Activated T-cell treated with anti-CD3 and anti-CD28 coated beads, Interleukin-2, amount 50 U/mL, for 4 hours (primary cell): ENCODE measurements at regions not wholly inside any gene's neighbourhood (a gene's known extent, or its start where the extent isn't known, plus 50 kb on each side); places are given as distances from the start of the nearest gene placed in this dataset.
"Not testable (repeated sequence)": the region's sequence is repeated elsewhere in the genome, so short reads cannot be mapped to it uniquely, and the experiment has no call there.

Source experiments
- ATAC-seq, 2 donors: fragments of 200-7000 bp; cut with Tn5 transposase; one replicate each; pipeline ENCODE4 v1.10.0; 2021
- DNase-seq: peaks from one replicate; pipeline ENCODE4 v3.0.0-alpha.2; 2020
- H3K27me3 Mint-ChIP-seq: one replicate; pipeline ENCODE4 v1.8.0; 2021; ENCODE audit warnings: low read depth, mixed read lengths
- H3K36me3 Mint-ChIP-seq: one replicate; pipeline ENCODE4 v1.8.0; 2022; ENCODE audit warnings: mixed read lengths; ENCODE audit not compliant: insufficient read depth
- H3K4me1 Mint-ChIP-seq: one replicate; pipeline ENCODE4 v1.8.0; 2021; ENCODE audit warnings: low read depth, mixed read lengths
- H3K4me3 Mint-ChIP-seq: one replicate; pipeline ENCODE4 v1.8.0; 2021; ENCODE audit warnings: mild to moderate bottlenecking, moderate library complexity, mixed read lengths
- H3K9me3 Mint-ChIP-seq: one replicate; pipeline ENCODE4 v1.8.0; 2021; ENCODE audit warnings: mixed read lengths

DNA sequence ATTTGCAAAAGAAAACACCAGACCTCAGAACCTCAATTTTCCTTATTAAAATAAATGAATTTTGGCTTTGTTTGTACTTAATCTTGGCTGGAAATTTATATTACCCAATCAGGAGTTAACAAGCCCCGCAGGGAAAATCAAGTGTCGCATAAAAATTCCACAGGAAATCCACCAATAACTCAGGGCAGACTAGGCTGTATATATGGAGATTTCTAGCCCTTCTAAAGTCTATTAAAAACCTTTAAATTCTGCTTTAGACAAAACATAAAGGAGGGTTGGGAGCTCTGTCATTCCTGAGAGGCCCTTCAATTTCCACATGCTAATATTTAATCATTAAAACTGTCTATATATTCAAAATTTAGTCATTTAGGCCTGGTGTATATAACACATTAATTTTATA, 434.7 kb downstream of the CDH11 start:
- Mint-ChIP-seq H3K36me3 (no peaks in the 10 kb centered on the region), H3K9me3 (peaks cover 27% of the 10 kb centered on the region), H3K4me3 (no peak overlapping the region), H3K4me1 (no peaks in the 10 kb centered on the region), H3K27me3 (no peaks in the 10 kb centered on the region)
- ATAC-seq, result no peak
- DNase-seq, result no peak

DNA sequence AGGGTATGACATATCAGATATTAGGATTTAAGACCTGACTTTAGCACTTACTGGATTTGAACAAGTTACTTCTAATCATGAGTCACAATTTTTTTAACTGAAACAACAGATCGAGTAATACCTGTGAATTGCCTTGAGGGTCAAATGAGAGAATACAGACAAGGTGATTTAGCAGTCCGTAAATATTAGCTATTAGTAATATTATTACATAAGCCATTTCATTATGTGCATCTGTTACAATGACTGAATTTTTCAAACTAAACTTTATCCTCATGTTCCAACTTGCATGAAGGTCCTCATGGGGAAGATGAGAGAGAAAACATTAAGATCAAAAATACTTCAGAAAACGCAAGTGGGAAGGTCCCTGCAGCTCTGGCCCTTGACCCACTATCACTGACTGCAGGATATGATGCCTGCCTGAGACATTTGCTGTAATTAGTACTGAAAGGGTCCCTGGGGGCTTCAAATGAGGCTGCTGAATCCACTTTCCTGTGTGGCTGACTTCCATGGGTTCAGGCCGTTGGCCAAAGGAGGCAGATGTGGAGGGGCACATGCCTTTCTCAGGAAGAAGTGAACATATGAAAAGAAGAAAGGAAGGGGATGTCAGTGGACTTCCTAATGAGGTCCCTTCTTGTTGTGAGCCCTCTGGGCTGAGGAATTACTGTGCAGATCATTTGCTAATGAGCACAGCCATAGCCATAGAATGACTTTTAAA, 441.7 kb downstream of the CDH11 start:
- H3K4me1 Mint-ChIP-seq, result no peaks in the 10 kb centered on the region
- no peaks in the 10 kb centered on the region for H3K27me3 Mint-ChIP-seq
- H3K36me3 Mint-ChIP-seq, result no peaks in the 10 kb centered on the region
- H3K4me3 Mint-ChIP-seq, result no peak overlapping the region
- H3K9me3 Mint-ChIP-seq, result peaks cover 35% of the 10 kb centered on the region
- DNase-seq (no peak), ATAC-seq (no peak)

DNA sequence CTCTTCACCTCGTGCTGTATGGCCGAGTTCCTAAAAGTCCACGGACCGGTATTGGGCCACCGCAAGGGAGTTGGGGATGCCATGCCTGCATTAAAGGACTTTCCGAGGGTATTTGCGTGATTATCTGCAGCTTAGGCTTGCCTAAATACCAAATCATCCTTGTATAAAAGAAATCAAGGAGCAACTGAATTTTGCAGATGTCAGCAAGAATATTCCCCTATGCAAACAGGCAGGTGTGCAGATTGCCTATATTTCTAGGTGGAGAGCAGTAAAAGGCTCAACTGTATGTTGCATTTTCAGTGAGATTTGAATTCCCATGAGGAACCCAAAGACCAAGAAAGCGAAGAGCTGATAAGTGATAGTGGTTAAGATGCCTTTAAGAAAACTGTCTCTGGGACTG, 452.3 kb downstream of the CDH11 start:
- Mint-ChIP-seq H3K4me1 (no peaks in the 10 kb centered on the region), H3K4me3 (no peak overlapping the region), H3K9me3 (peaks cover 15% of the 10 kb centered on the region), H3K36me3 (no peaks in the 10 kb centered on the region), H3K27me3 (no peaks in the 10 kb centered on the region)
- DNase-seq (no peak), ATAC-seq (no peak)

DNA sequence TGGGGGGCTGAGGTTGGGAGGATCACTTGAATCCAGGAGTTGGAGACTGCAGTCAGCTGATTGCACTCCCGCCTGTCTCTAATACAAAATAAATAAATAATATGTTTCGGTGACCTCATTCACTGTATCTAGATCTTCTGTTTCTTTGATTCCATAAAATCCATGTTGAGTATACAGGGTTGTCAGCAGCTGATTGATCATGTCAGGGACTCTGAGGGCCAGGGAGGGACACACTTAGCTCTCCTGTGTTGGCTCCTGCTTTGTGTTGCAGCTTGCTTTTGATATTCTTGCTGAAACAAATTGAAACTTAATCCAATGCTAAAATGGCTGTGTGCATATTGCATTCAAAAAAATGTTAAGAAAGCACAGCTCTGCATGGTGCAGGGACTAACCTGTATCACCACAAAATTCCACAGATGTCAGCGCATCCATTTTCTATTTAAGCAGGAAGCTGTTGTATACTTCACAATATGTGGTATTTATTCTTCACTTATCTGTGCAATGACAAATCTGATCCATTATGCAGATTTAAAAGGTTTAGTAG, 454.5 kb downstream of the CDH11 start:
- Mint-ChIP-seq H3K4me3 (no peak overlapping the region), H3K27me3 (no peaks in the 10 kb centered on the region), H3K9me3 (peaks cover 11% of the 10 kb centered on the region), H3K4me1 (no peaks in the 10 kb centered on the region), H3K36me3 (no peaks in the 10 kb centered on the region)
- DNase-seq (no peak), ATAC-seq (no peak)

DNA sequence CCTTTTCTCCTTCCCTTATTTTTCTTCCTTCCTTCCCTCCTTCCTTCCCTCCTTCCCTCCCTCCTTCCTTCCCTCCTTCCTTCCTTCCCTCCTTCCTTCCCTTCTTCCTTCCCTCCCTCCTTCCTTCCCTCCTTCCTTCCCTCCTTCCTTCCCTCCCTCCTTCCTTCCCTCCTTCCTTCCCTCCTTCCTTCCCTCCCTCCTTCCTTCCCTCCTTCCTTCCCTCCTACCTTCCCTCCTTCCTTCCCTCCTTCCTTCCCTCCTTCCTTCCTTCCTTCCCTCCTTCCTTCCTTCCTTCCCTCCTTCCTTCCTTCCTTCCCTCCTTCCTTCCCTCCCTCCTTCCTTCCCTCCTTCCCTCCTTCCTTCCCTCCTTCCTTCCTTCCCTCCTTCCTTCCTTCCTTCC, 459.6 kb downstream of the CDH11 start:
- H3K9me3 Mint-ChIP-seq, DNase-seq, H3K4me1 Mint-ChIP-seq, H3K4me3 Mint-ChIP-seq, H3K27me3 Mint-ChIP-seq, ATAC-seq, H3K36me3 Mint-ChIP-seq: not testable (repeated sequence)

DNA sequence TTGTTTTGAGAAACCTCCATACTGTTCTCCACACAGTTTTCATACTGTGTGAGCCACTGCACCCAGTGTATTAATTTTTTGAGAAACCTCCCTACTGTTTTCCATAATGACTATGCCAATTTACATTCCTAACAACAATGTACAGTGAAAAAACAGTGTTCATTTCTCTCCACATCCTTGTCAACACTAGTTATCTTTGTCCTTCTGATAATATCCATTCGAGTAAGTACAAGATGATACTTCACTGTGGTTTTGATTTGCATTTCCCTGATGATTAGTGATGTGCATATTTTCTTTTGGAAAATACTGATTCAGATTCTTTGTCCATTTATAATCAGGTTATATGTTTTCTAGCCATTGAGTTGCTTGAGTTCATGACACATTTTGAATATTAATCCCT, 462.0 kb downstream of the CDH11 start:
- Mint-ChIP-seq H3K36me3 (no peaks in the 10 kb centered on the region), H3K4me1 (no peaks in the 10 kb centered on the region), H3K4me3 (no peak overlapping the region), H3K9me3 (peaks cover 6% of the 10 kb centered on the region), H3K27me3 (no peaks in the 10 kb centered on the region)
- DNase-seq, result no peak
- no peak for ATAC-seq

DNA sequence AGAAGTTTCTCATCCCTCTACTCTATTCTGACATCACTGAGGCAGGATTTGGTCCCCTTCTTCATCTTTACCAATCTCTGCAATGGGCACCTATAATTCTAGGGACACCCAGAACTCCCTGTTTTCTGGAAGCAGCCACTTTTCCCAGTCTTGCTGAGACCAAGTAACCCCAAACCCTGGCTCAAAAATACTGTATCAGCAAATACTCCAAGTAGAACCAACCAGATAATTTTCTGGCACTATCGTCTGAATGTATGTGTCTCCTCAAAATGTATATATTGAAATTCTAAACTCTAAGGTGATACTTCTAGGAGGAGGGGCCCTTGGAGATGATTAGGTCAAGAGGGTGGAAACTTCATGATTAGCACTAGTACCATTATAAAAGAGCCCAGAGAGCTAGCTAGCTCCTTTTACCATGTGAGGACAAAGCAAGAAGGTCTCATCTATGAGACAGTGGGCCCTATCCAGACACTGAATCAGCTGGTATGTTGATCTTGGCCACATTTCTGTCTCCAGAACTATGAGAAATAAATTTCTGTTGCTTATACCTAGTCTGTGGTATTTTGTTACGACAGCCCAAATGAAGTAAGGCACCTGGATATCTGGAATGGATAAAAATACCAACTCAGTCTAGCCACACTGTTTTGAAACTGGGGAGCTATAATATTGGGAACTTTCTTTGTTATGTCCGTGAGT, 464.4 kb downstream of the CDH11 start:
- Mint-ChIP-seq H3K4me1 (no peaks in the 10 kb centered on the region), H3K9me3 (peaks cover 22% of the 10 kb centered on the region)

DNA sequence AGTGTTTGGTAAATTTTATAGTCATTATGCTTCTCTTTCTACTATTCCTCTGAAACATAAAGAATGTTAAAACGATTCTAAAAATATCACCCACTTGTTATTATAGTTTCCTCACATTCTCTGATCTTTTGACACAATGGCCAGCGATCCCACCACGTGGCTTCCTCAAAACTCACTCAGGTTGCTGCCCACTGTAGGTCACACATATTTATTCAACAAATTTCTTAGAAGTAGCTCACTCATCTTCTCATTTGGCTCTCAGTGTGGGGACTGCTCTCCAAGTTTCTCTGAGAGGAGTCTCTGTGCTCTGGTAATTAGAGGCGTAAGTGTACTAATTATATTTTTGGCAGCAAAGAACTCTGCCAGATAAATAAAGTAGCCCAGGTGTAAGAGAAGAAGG, 465.4 kb downstream of the CDH11 start:
- Mint-ChIP-seq H3K27me3 (no peaks in the 10 kb centered on the region), H3K9me3 (peaks cover 29% of the 10 kb centered on the region), H3K36me3 (no peaks in the 10 kb centered on the region), H3K4me1 (no peaks in the 10 kb centered on the region), H3K4me3 (no peak overlapping the region)
- DNase-seq (no peak), ATAC-seq (no peak)

More for the DNA sequence above, 464.4 kb downstream of the CDH11 start:
- no peaks in the 10 kb centered on the region for H3K27me3 Mint-ChIP-seq
- no peak for DNase-seq
- no peaks in the 10 kb centered on the region for H3K36me3 Mint-ChIP-seq
- H3K4me3 Mint-ChIP-seq, result no peak overlapping the region
- ATAC-seq, result no peak

DNA sequence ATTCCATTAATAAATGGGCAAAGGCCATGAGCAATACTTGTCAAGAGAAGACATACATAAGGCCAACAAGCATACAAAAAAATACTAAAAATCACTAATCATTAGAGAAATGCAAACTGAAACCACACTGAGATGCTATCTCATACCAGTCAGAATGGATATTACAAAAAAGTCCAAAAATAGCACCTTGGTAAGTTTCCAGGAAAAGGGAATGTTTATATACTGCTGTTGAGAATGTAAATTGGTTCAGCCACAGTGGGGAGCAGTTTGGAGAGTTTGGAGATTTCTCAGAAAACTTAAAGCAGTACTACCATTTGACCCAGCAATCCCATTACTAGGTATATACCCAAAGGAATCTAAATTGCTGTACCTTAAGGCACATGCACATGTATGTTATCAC, 467.7 kb downstream of the CDH11 start:
- no peak for ATAC-seq
- H3K4me1 Mint-ChIP-seq, result no peaks in the 10 kb centered on the region
- H3K27me3 Mint-ChIP-seq, result no peaks in the 10 kb centered on the region
- H3K4me3 Mint-ChIP-seq, result no peak overlapping the region
- DNase-seq, result no peak
- H3K9me3 Mint-ChIP-seq, result peaks cover 40% of the 10 kb centered on the region
- H3K36me3 Mint-ChIP-seq, result no peaks in the 10 kb centered on the region

DNA sequence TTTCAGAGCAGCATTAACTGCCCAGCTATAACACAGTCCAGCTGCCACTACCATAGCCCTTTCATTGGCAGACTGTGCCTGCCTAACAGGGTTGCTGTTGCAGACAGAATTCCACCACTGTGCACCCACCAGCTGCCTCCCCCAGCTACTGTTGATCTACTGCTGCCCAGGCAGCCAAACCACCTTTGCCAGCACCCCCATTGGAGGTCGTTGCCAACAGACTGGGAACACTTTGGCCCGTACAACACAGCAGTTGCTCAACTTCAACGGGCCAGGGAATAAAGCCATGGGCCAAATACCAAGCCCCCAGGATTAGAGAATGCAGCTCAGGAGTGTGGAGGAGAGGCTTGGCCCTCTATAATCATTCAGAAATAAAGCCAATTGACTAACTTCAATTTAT, 473.6 kb downstream of the CDH11 start:
- Mint-ChIP-seq H3K4me1 (no peaks in the 10 kb centered on the region), H3K9me3 (peaks cover 37% of the 10 kb centered on the region), H3K36me3 (no peaks in the 10 kb centered on the region), H3K4me3 (no peak overlapping the region), H3K27me3 (no peaks in the 10 kb centered on the region)
- no peak for ATAC-seq
- DNase-seq, result no peak

DNA sequence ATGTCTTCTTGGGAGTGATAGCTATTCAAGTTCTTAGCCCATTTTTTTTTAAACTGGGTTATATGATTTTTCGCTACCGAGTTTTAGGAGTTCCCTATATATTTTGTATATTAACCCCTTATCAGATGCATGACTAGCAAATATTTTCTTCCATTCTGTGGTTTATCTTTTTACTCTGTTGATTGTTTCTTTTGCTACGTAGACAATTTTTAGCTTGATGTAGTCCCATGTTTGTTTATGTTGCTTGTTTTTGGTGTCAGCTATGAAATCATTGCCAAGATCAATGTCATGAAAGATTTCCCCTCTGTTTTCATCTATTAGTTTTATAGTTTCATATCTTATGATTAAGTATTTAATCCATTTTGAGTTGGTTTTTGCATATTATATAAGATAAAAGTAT, 480.5 kb downstream of the CDH11 start:
- no peaks in the 10 kb centered on the region for H3K36me3 Mint-ChIP-seq
- H3K4me1 Mint-ChIP-seq, result no peaks in the 10 kb centered on the region
- no peak for DNase-seq
- peaks cover 14% of the 10 kb centered on the region for H3K9me3 Mint-ChIP-seq
- no peaks in the 10 kb centered on the region for H3K27me3 Mint-ChIP-seq
- ATAC-seq, result no peak
- H3K4me3 Mint-ChIP-seq, result no peak overlapping the region

DNA sequence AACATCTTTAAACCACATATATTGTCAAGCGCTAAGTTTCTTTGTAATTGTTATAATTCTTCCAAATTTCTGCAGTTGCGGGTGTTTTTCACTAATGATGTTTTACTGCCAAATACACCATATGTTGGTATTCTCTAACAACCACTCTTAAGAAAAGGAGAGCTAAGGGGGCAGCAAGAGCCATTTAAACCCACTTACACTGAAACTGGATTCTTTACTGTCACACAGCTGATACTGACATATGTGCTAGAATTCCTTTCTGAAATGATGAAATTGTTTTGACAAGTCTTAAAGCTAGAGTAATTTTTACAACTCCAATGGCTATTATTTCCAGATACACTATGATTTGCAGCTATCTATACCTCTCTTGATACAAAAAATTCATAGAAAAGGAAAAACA, 483.1 kb downstream of the CDH11 start:
- ATAC-seq, result no peak
- H3K4me3 Mint-ChIP-seq, result no peak overlapping the region
- H3K9me3 Mint-ChIP-seq, result peaks cover 11% of the 10 kb centered on the region
- no peaks in the 10 kb centered on the region for H3K27me3 Mint-ChIP-seq
- no peak for DNase-seq
- no peaks in the 10 kb centered on the region for H3K4me1 Mint-ChIP-seq
- no peaks in the 10 kb centered on the region for H3K36me3 Mint-ChIP-seq

DNA sequence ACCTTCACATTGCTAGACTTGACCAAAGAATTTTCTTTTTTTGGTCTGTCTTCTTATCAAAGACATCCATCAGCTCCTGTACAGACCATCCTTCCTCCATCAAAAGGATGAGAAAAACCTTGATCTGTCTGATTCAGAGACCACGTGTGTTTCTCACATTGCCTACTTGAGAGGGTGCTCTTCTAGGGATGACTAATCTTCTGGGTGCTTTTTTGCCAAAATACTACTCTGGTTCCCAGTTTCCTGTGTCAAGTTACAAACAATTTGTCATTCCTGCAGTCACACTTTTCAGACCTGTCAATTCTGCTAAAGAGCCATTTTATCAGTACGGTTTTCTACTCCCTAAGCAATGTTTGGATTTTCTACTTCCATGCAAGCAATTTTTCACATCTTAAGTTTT, 492.2 kb downstream of the CDH11 start:
- H3K4me3 Mint-ChIP-seq, result no peak overlapping the region
- H3K9me3 Mint-ChIP-seq, result peaks cover 19% of the 10 kb centered on the region
- no peaks in the 10 kb centered on the region for H3K4me1 Mint-ChIP-seq
- ATAC-seq, result no peak
- no peaks in the 10 kb centered on the region for H3K36me3 Mint-ChIP-seq
- H3K27me3 Mint-ChIP-seq, result no peaks in the 10 kb centered on the region
- no peak for DNase-seq

DNA sequence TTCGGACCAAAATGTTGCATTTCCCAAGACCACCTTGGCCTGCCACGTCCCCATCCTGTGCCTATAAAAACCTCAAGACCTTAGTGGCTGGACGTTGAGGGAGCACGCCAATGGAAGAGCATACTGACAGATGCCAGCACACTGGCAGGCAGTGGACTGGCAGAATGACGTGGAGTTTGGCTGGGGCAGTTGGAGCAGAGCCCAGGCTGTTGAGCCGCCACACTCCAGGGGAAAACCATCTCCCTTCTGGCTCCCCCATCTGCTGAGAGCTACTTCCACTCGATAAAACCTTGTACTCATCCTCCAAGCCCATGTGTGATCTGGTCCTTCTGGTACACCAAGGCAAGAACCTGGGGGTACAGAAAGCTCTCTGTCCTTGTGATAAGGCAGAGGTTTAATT, 494.1 kb downstream of the CDH11 start:
- DNase-seq, result no peak
- H3K9me3 Mint-ChIP-seq, result peaks cover 21% of the 10 kb centered on the region
- H3K36me3 Mint-ChIP-seq, result no peaks in the 10 kb centered on the region
- H3K4me1 Mint-ChIP-seq, result no peaks in the 10 kb centered on the region
- no peak for ATAC-seq
- no peaks in the 10 kb centered on the region for H3K27me3 Mint-ChIP-seq
- H3K4me3 Mint-ChIP-seq, result no peak overlapping the region

DNA sequence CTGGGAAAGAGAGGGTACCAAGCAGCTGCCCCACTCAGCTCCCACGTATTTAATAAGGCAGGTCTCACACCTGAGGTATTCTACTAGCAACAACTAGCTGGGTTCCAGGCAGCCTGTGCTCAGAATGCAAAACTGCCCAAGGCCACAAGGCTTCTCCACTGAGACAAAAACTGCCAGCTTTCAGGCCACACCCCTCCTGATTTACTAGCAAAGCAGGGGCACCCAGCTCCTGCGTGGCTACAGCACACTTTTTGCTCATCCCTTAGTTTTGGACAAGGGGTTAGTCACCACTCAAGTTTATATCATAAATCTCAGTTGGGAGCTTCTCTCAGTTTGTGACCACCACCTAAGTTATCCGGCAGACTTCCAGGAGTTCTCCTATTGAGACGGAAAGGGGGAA, 494.6 kb downstream of the CDH11 start:
- ATAC-seq, result no peak
- peaks cover 26% of the 10 kb centered on the region for H3K9me3 Mint-ChIP-seq
- H3K27me3 Mint-ChIP-seq, result no peaks in the 10 kb centered on the region
- DNase-seq, result no peak
- H3K4me1 Mint-ChIP-seq, result no peaks in the 10 kb centered on the region
- H3K36me3 Mint-ChIP-seq, result no peaks in the 10 kb centered on the region
- H3K4me3 Mint-ChIP-seq, result no peak overlapping the region
